GM23338 (cell line): ENCODE measurements at regions not wholly inside any gene's neighbourhood (a gene's known extent, or its start where the extent isn't known, plus 50 kb on each side); places are given as distances from the start of the nearest gene placed in this dataset.

Experiments used
- ATAC-seq: fragments of 200-7000 bp; cut with Tn5 transposase; 3 replicates; pipeline ENCODE4 v1.9.1; 2020
- DNase-seq: peaks from one replicate; pipeline ENCODE4 v3.0.0-alpha.2; 2015; ENCODE audit warnings: low spot score
- H2AFZ ChIP-seq: fragments of 200-600 bp; sonication (generic); 2 replicates; pipeline ENCODE4 v1.8.0; 2016; ENCODE audit warnings: antibody characterized with exemption, mild to moderate bottlenecking, moderate library complexity
- H3F3A ChIP-seq: fragments of 200-600 bp; sonication (generic); replicated peaks from 2 replicates; pipeline ENCODE4 v1.8.0; 2017; ENCODE audit warnings: antibody characterized with exemption, mixed run types, low read depth
- H3K27ac ChIP-seq: fragments of 200-600 bp; sonication (generic); 2 replicates; pipeline ENCODE4 v1.6.1; 2016; ENCODE audit warnings: low read depth
- H3K27me3 ChIP-seq: fragments of 200-600 bp; sonication (generic); 2 replicates; pipeline ENCODE4 v1.8.0; 2016; ENCODE audit warnings: mild to moderate bottlenecking, mixed run types, moderate library complexity; ENCODE audit not compliant: insufficient read depth
- H3K36me3 ChIP-seq: fragments of 200-600 bp; sonication (generic); 2 replicates; pipeline ENCODE4 v1.8.0; 2016; ENCODE audit warnings: mild to moderate bottlenecking; ENCODE audit not compliant: insufficient read depth
- H3K4me1 ChIP-seq: fragments of 200-600 bp; sonication (generic); 2 replicates; pipeline ENCODE4 v1.8.0; 2016; ENCODE audit warnings: mild to moderate bottlenecking, moderate library complexity; ENCODE audit not compliant: insufficient read depth
- H3K4me2 ChIP-seq: fragments of 200-600 bp; sonication (generic); 2 replicates; pipeline ENCODE4 v1.7.1; 2017; ENCODE audit warnings: mixed run types
- H3K4me3 ChIP-seq: fragments of 200-600 bp; sonication (generic); 2 replicates; pipeline ENCODE4 v1.6.1; 2016; ENCODE audit warnings: mixed run types
- H3K79me2 ChIP-seq: fragments of 200-600 bp; sonication (generic); replicated peaks from 2 replicates; pipeline ENCODE4 v1.8.0; 2017; ENCODE audit warnings: mild to moderate bottlenecking; ENCODE audit not compliant: insufficient read depth
- H3K9me2 ChIP-seq: fragments of 200-600 bp; sonication (generic); 2 replicates; pipeline ENCODE4 v1.8.0; 2017; ENCODE audit not compliant: insufficient read depth
- H4K20me1 ChIP-seq: fragments of 200-600 bp; sonication (generic); replicated peaks from 2 replicates; pipeline ENCODE4 v1.8.0; 2017; ENCODE audit warnings: mild to moderate bottlenecking; ENCODE audit not compliant: insufficient read depth
- H3K27ac Mint-ChIP-seq: 2 replicates; pipeline ENCODE4 v1.8.0; 2020; ENCODE audit warnings: inconsistent platforms, mild to moderate bottlenecking, moderate library complexity, mixed read lengths
- H3K27me3 Mint-ChIP-seq: 3 replicates; pipeline ENCODE4 v1.8.0; 2022; ENCODE audit warnings: low read depth, mild to moderate bottlenecking, moderate library complexity, mixed read lengths, inconsistent platforms; ENCODE audit not compliant: insufficient read depth, poor library complexity
- H3K36me3 Mint-ChIP-seq: 3 replicates; pipeline ENCODE4 v1.8.0; 2021; ENCODE audit warnings: low read depth, mild to moderate bottlenecking, inconsistent platforms, moderate library complexity, mixed read lengths
- H3K4me1 Mint-ChIP-seq: 3 replicates; pipeline ENCODE4 v1.8.0; 2020; ENCODE audit warnings: mild to moderate bottlenecking, inconsistent platforms, mixed read lengths
- H3K4me3 Mint-ChIP-seq: 3 replicates; pipeline ENCODE4 v1.8.0; 2021; ENCODE audit warnings: moderate library complexity, mild to moderate bottlenecking, inconsistent platforms, mixed read lengths
- H3K9me3 Mint-ChIP-seq: 3 replicates; pipeline ENCODE4 v1.8.0; 2020; ENCODE audit warnings: moderate library complexity, mild to moderate bottlenecking, inconsistent platforms, mixed read lengths
- CREB1 ChIP-seq: fragments of 250-450 bp; sonication (Bioruptor Pico); IDR thresholded peaks from 2 replicates; pipeline ENCODE4 v1.5.0; 2020; ENCODE audit warnings: low read depth, mild to moderate bottlenecking, moderate library complexity
- ETS1 ChIP-seq: IDR thresholded peaks from 2 replicates; pipeline ENCODE4 v1.6.1; 2016; ENCODE audit warnings: antibody characterized with exemption
- EZH2phosphoT487 ChIP-seq: fragments of 200-600 bp; sonication (generic); IDR thresholded peaks from one replicate; pipeline ENCODE4 v1.8.1; 2018; ENCODE audit warnings: antibody characterized with exemption; ENCODE audit not compliant: unreplicated experiment
- JUNB ChIP-seq: IDR thresholded peaks from one replicate; pipeline ENCODE4 v1.6.1; 2016; ENCODE audit warnings: antibody characterized with exemption; ENCODE audit not compliant: unreplicated experiment
- REST ChIP-seq: IDR thresholded peaks from one replicate; pipeline ENCODE4 v1.6.1; 2018; ENCODE audit warnings: antibody characterized with exemption; ENCODE audit not compliant: unreplicated experiment
- STAT1 ChIP-seq: IDR thresholded peaks from one replicate; pipeline ENCODE4 v1.6.1; 2016; ENCODE audit warnings: antibody characterized with exemption; ENCODE audit not compliant: unreplicated experiment
- ZNF114 ChIP-seq: fragments of 250-450 bp; sonication (Bioruptor Pico); IDR thresholded peaks from 2 replicates; pipeline ENCODE4 v1.5.0; 2020; ENCODE audit warnings: mild to moderate bottlenecking, moderate library complexity
- ZNF331 ChIP-seq: fragments of 250-450 bp; sonication (Bioruptor Pico); IDR thresholded peaks from 2 replicates; pipeline ENCODE4 v1.5.0; 2020; ENCODE audit warnings: low read depth, mild to moderate bottlenecking, moderate library complexity
- ZNF462 ChIP-seq: fragments of 250-450 bp; sonication (Bioruptor Pico); IDR thresholded peaks from 2 replicates; pipeline ENCODE4 v1.5.0; 2020; ENCODE audit warnings: mild to moderate bottlenecking, moderate library complexity

- H2AFZ ChIP-seq = no peak overlapping the region
- H3K36me3 ChIP-seq = no peaks in the 10 kb centered on the region
- Mint-ChIP-seq H3K4me3 (no peak overlapping the region), H3K27me3 (peaks cover 3% of the 10 kb centered on the region), H3K27ac (no peak overlapping the region; the same call in 1 of the 2 replicates), H3K9me3 (peaks cover 3% of the 10 kb centered on the region; the same call in 2 of the 3 replicates), H3K4me1 (peaks cover 14% of the 10 kb centered on the region), H3K36me3 (no peaks in the 10 kb centered on the region; the same call in 2 of the 3 replicates)
- ATAC-seq (no peak), DNase-seq (no peak)
- H3K4me2 ChIP-seq = no peak overlapping the region
- no peaks in the 10 kb centered on the region for H3F3A ChIP-seq
- no peak overlapping the region for H3K4me3 ChIP-seq
- H3K27ac ChIP-seq = no peak overlapping the region
- H3K9me2 ChIP-seq = no peaks in the 10 kb centered on the region
- TF ChIP-seq ETS1 (no peak), STAT1 (no peak), ZNF114 (no peak)
- H3K79me2 ChIP-seq = no peaks in the 10 kb centered on the region
- no peaks in the 10 kb centered on the region for H3K27me3 ChIP-seq
- H4K20me1 ChIP-seq = no peaks in the 10 kb centered on the region
- H3K4me1 ChIP-seq = no peaks in the 10 kb centered on the region
Measured at GRCh38 chr10:4280461-4281189, 495.6 kb upstream of the KLF6 start.

GRCh38 chr10:4279655-4280054, 494.6 kb upstream of the KLF6 start:
- H3F3A ChIP-seq = no peaks in the 10 kb centered on the region
- no peak for ATAC-seq
- H3K9me2 ChIP-seq = no peaks in the 10 kb centered on the region
- Mint-ChIP-seq H3K4me1 (peaks cover 14% of the 10 kb centered on the region), H3K36me3 (no peaks in the 10 kb centered on the region; the same call in 2 of the 3 replicates), H3K27ac (no peak overlapping the region), H3K9me3 (peaks cover 6% of the 10 kb centered on the region; the same call in 2 of the 3 replicates), H3K4me3 (no peak overlapping the region), H3K27me3 (peaks cover 3% of the 10 kb centered on the region)
- H4K20me1 ChIP-seq = no peaks in the 10 kb centered on the region
- H3K27ac ChIP-seq = no peak overlapping the region
- no peaks in the 10 kb centered on the region for H3K4me1 ChIP-seq
- no peak overlapping the region for H2AFZ ChIP-seq
- no peak overlapping the region for H3K4me2 ChIP-seq
- H3K4me3 ChIP-seq = no peak overlapping the region
- DNase-seq = no peak
- no peaks in the 10 kb centered on the region for H3K36me3 ChIP-seq
- H3K27me3 ChIP-seq = no peaks in the 10 kb centered on the region
- no peaks in the 10 kb centered on the region for H3K79me2 ChIP-seq
- no peak for TF ChIP-seq CREB1
- no peak for TF ChIP-seq EZH2phosphoT487
- TF ChIP-seq STAT1 = no peak
- no peak for TF ChIP-seq JUNB
- no peak for TF ChIP-seq ETS1
- TF ChIP-seq ZNF331 (CRISPR knock-in tag) = no peak
- no peak for TF ChIP-seq ZNF114
- no peak for TF ChIP-seq ZNF462 (CRISPR knock-in tag)
- no peak for TF ChIP-seq REST
